Caco-2 (cell line): ENCODE measurements at regions not wholly inside any gene's neighbourhood (a gene's known extent, or its start where the extent isn't known, plus 50 kb on each side); places are given as distances from the start of the nearest gene placed in this dataset.

Experiments
- BruUV-seq: library from RNA; stranded (reverse); fragments of 400-500 nt; replicated peaks from 2 replicates; lab custom pipeline; 2021; lab: Mats Ljungman, UMichigan
- CTCF ChIA-PET: fragments of 300-600 bp; sonication (Branson Sonifier 250); formaldehyde crosslinking; loops from one replicate; lab custom pipeline; 2022; ENCODE audit warnings: antibody characterized with exemption; lab: Charles Lee
- POLR2A ChIA-PET: fragments of 300-600 bp; sonication (Branson Sonifier 250); formaldehyde crosslinking; loops from one replicate; lab custom pipeline; 2022; ENCODE audit warnings: antibody characterized with exemption; lab: Charles Lee
- DNase-seq, 2 experiments: peaks; one replicate each; pipeline versions ENCODE4 v3.0.0 to v3.0.0-alpha.2; 2020 to 2022
- H3K27me3 ChIP-seq: replicated peaks from 2 replicates; pipeline ENCODE4 v1.6.0; 2011; ENCODE audit warnings: low read length; ENCODE audit not compliant: control insufficient read depth, insufficient read depth
- H3K36me3 ChIP-seq: 2 replicates; pipeline ENCODE4 v1.5.1; 2011; ENCODE audit warnings: low read length; ENCODE audit not compliant: control insufficient read depth, insufficient read depth
- H3K4me1 ChIP-seq: fragments of 250-450 bp; sonication (Bioruptor Pico); 2 replicates; pipeline ENCODE4 v1.5.1; 2020; ENCODE audit warnings: mild to moderate bottlenecking
- H3K4me3 ChIP-seq: 2 replicates; pipeline ENCODE4 v1.5.1; 2011; ENCODE audit warnings: low read depth, mild to moderate bottlenecking, control low read depth, low read length
- H3K9me3 ChIP-seq: fragments of 250-450 bp; sonication (Bioruptor Pico); 2 replicates; pipeline ENCODE4 v1.5.1; 2020; ENCODE audit warnings: mild to moderate bottlenecking, moderate library complexity
- H3K27ac Mint-ChIP-seq: one replicate; pipeline ENCODE4 v1.8.0; 2022; ENCODE audit warnings: mixed read lengths; ENCODE audit not compliant: unreplicated experiment
- H3K27me3 Mint-ChIP-seq: one replicate; pipeline ENCODE4 v1.8.0; 2022; ENCODE audit warnings: mixed read lengths; ENCODE audit not compliant: insufficient read depth, unreplicated experiment
- H3K36me3 Mint-ChIP-seq: one replicate; pipeline ENCODE4 v1.8.0; 2022; ENCODE audit warnings: mild to moderate bottlenecking, mixed read lengths; ENCODE audit not compliant: insufficient read depth, unreplicated experiment
- H3K4me1 Mint-ChIP-seq: one replicate; pipeline ENCODE4 v1.8.0; 2022; ENCODE audit warnings: low read depth, mixed read lengths; ENCODE audit not compliant: unreplicated experiment
- H3K4me3 Mint-ChIP-seq: one replicate; pipeline ENCODE4 v1.8.0; 2022; ENCODE audit warnings: mild to moderate bottlenecking, moderate library complexity, mixed read lengths; ENCODE audit not compliant: unreplicated experiment
- H3K9me3 Mint-ChIP-seq: one replicate; pipeline ENCODE4 v1.8.0; 2022; ENCODE audit warnings: mixed read lengths; ENCODE audit not compliant: unreplicated experiment
- CTCF ChIP-seq, 2 experiments: fragments of 200-600 bp in 1 of 2; IDR thresholded peaks; 1 replicate in 1 of 2; 2 replicates in 1 of 2; pipeline versions ENCODE4 v1.5.1 to v1.8.0; 2011 to 2022; ENCODE audit warnings: antibody characterized with exemption in 1 of 2, control low read depth in 1 of 2, inconsistent platforms in 1 of 2, low read depth in 1 of 2, low read length in 1 of 2, mild to moderate bottlenecking in 1 of 2, moderate library complexity in 1 of 2; ENCODE audit not compliant: insufficient read depth in 1 of 2, severe bottlenecking in 1 of 2, unreplicated experiment in 1 of 2
- intact Hi-C: fragments of 100-400 bp; cut with micrococcal nuclease; formaldehyde crosslinking; loops from one replicate; pipeline ENCODE4 v1.10.0; 2022; ENCODE audit not compliant: unreplicated experiment

- BruUV-seq = no TSS peak
- Mint-ChIP-seq H3K27ac (no peak overlapping the region), H3K4me3 (no peak overlapping the region), H3K9me3 (no peaks in the 10 kb centered on the region), H3K36me3 (no peaks in the 10 kb centered on the region), H3K27me3 (no peaks in the 10 kb centered on the region), H3K4me1 (no peaks in the 10 kb centered on the region)
- Histone ChIP-seq H3K9me3 (peaks cover 1% of the 10 kb centered on the region; the same call in 1 of the 2 replicates), H3K36me3 (no peaks in the 10 kb centered on the region), H3K4me1 (no peaks in the 10 kb centered on the region; the same call in 1 of the 2 replicates), H3K27me3 (no peaks in the 10 kb centered on the region), H3K4me3 (no peak overlapping the region)
- CTCF ChIA-PET = no interaction called here
- DNase-seq = no peak
- intact Hi-C loops = no loop called here
- TF ChIP-seq CTCF (IDR thresholded peaks at IDR 0.05; ENCODE audit: insufficient read depth in 1 of 2, low read depth in 1 of 2, low read length in 1 of 2, severe bottlenecking in 1 of 2, unreplicated experiment in 1 of 2) = no peak
- POLR2A ChIA-PET = no interaction called here
These were observed 585.1 kb downstream of the DNAJB9 start for GRCh38 chr7:109154748-109155147.

- CTCF ChIA-PET = no interaction called here
These were observed 588.6 kb downstream of the DNAJB9 start for GRCh38 chr7:109158246-109158645.

GRCh38 chr7:109176661-109177060 is 607.0 kb downstream of the DNAJB9 start:
- TF ChIP-seq CTCF (IDR thresholded peaks at IDR 0.05; ENCODE audit: insufficient read depth in 1 of 2, low read depth in 1 of 2, low read length in 1 of 2, severe bottlenecking in 1 of 2, unreplicated experiment in 1 of 2) = no peak
- Mint-ChIP-seq H3K9me3 (peaks cover under 1% of the 10 kb centered on the region), H3K36me3 (no peaks in the 10 kb centered on the region), H3K4me3 (no peak overlapping the region), H3K27me3 (no peaks in the 10 kb centered on the region), H3K4me1 (no peaks in the 10 kb centered on the region), H3K27ac (no peak overlapping the region)
- no peaks in the 10 kb centered on the region for H3K27me3 ChIP-seq
- ChIA-PET POLR2A (no interaction called here), CTCF (no interaction called here)
- BruUV-seq = no TSS peak
- intact Hi-C loops = no loop called here
- no peaks in the 10 kb centered on the region; the same call in 1 of the 2 replicates for H3K9me3 ChIP-seq
- no peaks in the 10 kb centered on the region for H3K36me3 ChIP-seq
- no peaks in the 10 kb centered on the region for H3K4me1 ChIP-seq
- no peak for DNase-seq
- no peak overlapping the region for H3K4me3 ChIP-seq

More at GRCh38 chr7:109158246-109158645, 588.6 kb downstream of the DNAJB9 start:
- BruUV-seq = no TSS peak
- intact Hi-C loops = no loop called here
- no peak for TF ChIP-seq CTCF (IDR thresholded peaks at IDR 0.05; ENCODE audit: insufficient read depth in 1 of 2, low read depth in 1 of 2, low read length in 1 of 2, severe bottlenecking in 1 of 2, unreplicated experiment in 1 of 2)
- H3K4me1 Mint-ChIP-seq = no peaks in the 10 kb centered on the region
- no peak overlapping the region for H3K4me3 ChIP-seq
- H3K36me3 ChIP-seq = no peaks in the 10 kb centered on the region
- no peaks in the 10 kb centered on the region for H3K36me3 Mint-ChIP-seq
- H3K9me3 ChIP-seq = no peaks in the 10 kb centered on the region
- H3K27me3 ChIP-seq = no peaks in the 10 kb centered on the region
- POLR2A ChIA-PET = no interaction called here
- DNase-seq = no peak
- no peaks in the 10 kb centered on the region for H3K27me3 Mint-ChIP-seq
- H3K4me1 ChIP-seq = no peaks in the 10 kb centered on the region; the same call in 1 of the 2 replicates
- no peaks in the 10 kb centered on the region for H3K9me3 Mint-ChIP-seq
- no peak overlapping the region for H3K4me3 Mint-ChIP-seq
- H3K27ac Mint-ChIP-seq = no peak overlapping the region
